ENCODE measurements at regions not wholly inside any gene's neighbourhood (a gene's known extent, or its start where the extent isn't known, plus 50 kb on each side); places are given as distances from the start of the nearest gene placed in this dataset.

GRCh38 chr5:44252545-44252944, 136.7 kb downstream of the FGF10 start:
- H3K27me3 ChIP-seq (replicated peaks in 2 of 5; ENCODE audit: control insufficient read depth in 4 of 5, insufficient read depth in 5 of 5, low read length in 4 of 5): no peaks in the 10 kb centered on the region
- WGBS (ENCODE audit: insufficient coverage): 88% methylated on average over 2 of the region's 2 CpGs
- H3K9me3 ChIP-seq (ENCODE audit: control extremely low read depth in 1 of 5, control insufficient read depth in 4 of 5, insufficient read depth in 2 of 5, low read depth in 1 of 5, low read length in 4 of 5): peaks cover 0 to 2% (median 0%) of the 10 kb centered on the region in 5 experiments
- H3K4me1 ChIP-seq (ENCODE audit: control extremely low read depth in 1 of 4, control insufficient read depth in 4 of 4, insufficient read depth in 4 of 4, low read length in 3 of 4): no peaks in the 10 kb centered on the region
- ChIA-PET CTCF (no interaction called here), POLR2A (no interaction called here)
- no peak overlapping the region for H3K27ac ChIP-seq (ENCODE audit: insufficient read depth in 1 of 2, low read depth in 1 of 2, low read length in 2 of 2, poor library complexity in 1 of 2, severe bottlenecking in 2 of 2)
- no peaks in the 10 kb centered on the region for H3K36me3 ChIP-seq (ENCODE audit: control insufficient read depth in 4 of 4, insufficient read depth in 4 of 4, low read length in 3 of 4)
- H3K4me3 ChIP-seq (ENCODE audit: control insufficient read depth in 1 of 7, extremely low read depth in 1 of 7, insufficient read depth in 4 of 7, low read depth in 2 of 7, low read length in 6 of 7): no peak overlapping the region
- DNase-seq: no peak

- WGBS (ENCODE audit: insufficient coverage): 100% methylated on average over 1 of the region's 2 CpGs
- H3K9me3 ChIP-seq (ENCODE audit: control extremely low read depth in 1 of 5, control insufficient read depth in 4 of 5, insufficient read depth in 2 of 5, low read depth in 1 of 5, low read length in 4 of 5): peaks cover 0 to 1% (median 0%) of the 10 kb centered on the region in 5 experiments
- no peaks in the 10 kb centered on the region for H3K4me1 ChIP-seq (ENCODE audit: control extremely low read depth in 1 of 4, control insufficient read depth in 4 of 4, insufficient read depth in 4 of 4, low read length in 3 of 4)
- CTCF ChIA-PET: no interaction called here
- POLR2A ChIA-PET: no interaction called here
- no peaks in the 10 kb centered on the region for H3K27me3 ChIP-seq (replicated peaks in 2 of 5; ENCODE audit: control insufficient read depth in 4 of 5, insufficient read depth in 5 of 5, low read length in 4 of 5)
- H3K36me3 ChIP-seq (ENCODE audit: control insufficient read depth in 4 of 4, insufficient read depth in 4 of 4, low read length in 3 of 4): no peaks in the 10 kb centered on the region
- no peak overlapping the region for H3K4me3 ChIP-seq (ENCODE audit: control insufficient read depth in 1 of 7, extremely low read depth in 1 of 7, insufficient read depth in 4 of 7, low read depth in 2 of 7, low read length in 6 of 7)
- H3K27ac ChIP-seq (ENCODE audit: insufficient read depth in 1 of 2, low read depth in 1 of 2, low read length in 2 of 2, poor library complexity in 1 of 2, severe bottlenecking in 2 of 2): no peak overlapping the region
- DNase-seq: no peak
Observed at GRCh38 chr5:44246986-44247385, 142.2 kb downstream of the FGF10 start.

- Histone ChIP-seq H3K4me1 (ENCODE audit: control extremely low read depth in 1 of 4, control insufficient read depth in 4 of 4, insufficient read depth in 4 of 4, low read length in 3 of 4) (no peaks in the 10 kb centered on the region), H3K27me3 (replicated peaks in 2 of 5; ENCODE audit: control insufficient read depth in 4 of 5, insufficient read depth in 5 of 5, low read length in 4 of 5) (no peaks in the 10 kb centered on the region), H3K27ac (ENCODE audit: insufficient read depth in 1 of 2, low read depth in 1 of 2, low read length in 2 of 2, poor library complexity in 1 of 2, severe bottlenecking in 2 of 2) (no peak overlapping the region), H3K9me3 (ENCODE audit: control extremely low read depth in 1 of 5, control insufficient read depth in 4 of 5, insufficient read depth in 2 of 5, low read depth in 1 of 5, low read length in 4 of 5) (peaks cover 0 to 1% (median 0%) of the 10 kb centered on the region in 5 experiments), H3K36me3 (ENCODE audit: control insufficient read depth in 4 of 4, insufficient read depth in 4 of 4, low read length in 3 of 4) (no peaks in the 10 kb centered on the region), H3K4me3 (ENCODE audit: control insufficient read depth in 1 of 7, extremely low read depth in 1 of 7, insufficient read depth in 4 of 7, low read depth in 2 of 7, low read length in 6 of 7) (no peak overlapping the region)
- no CpG with 5 or more reads among the region's 1 CpG for WGBS (ENCODE audit: insufficient coverage)
- ChIA-PET POLR2A (no interaction called here), CTCF (no interaction called here)
- DNase-seq: no peak
Observed at GRCh38 chr5:44245935-44246334, 143.3 kb downstream of the FGF10 start.

- Histone ChIP-seq H3K9me3 (ENCODE audit: control extremely low read depth in 1 of 5, control insufficient read depth in 4 of 5, insufficient read depth in 2 of 5, low read depth in 1 of 5, low read length in 4 of 5) (peaks cover 0 to 1% (median 0%) of the 10 kb centered on the region in 5 experiments), H3K27ac (ENCODE audit: insufficient read depth in 1 of 2, low read depth in 1 of 2, low read length in 2 of 2, poor library complexity in 1 of 2, severe bottlenecking in 2 of 2) (no peak overlapping the region), H3K27me3 (replicated peaks in 2 of 5; ENCODE audit: control insufficient read depth in 4 of 5, insufficient read depth in 5 of 5, low read length in 4 of 5) (no peaks in the 10 kb centered on the region), H3K4me3 (ENCODE audit: control insufficient read depth in 1 of 7, extremely low read depth in 1 of 7, insufficient read depth in 4 of 7, low read depth in 2 of 7, low read length in 6 of 7) (no peak overlapping the region), H3K4me1 (ENCODE audit: control extremely low read depth in 1 of 4, control insufficient read depth in 4 of 4, insufficient read depth in 4 of 4, low read length in 3 of 4) (no peaks in the 10 kb centered on the region), H3K36me3 (ENCODE audit: control insufficient read depth in 4 of 4, insufficient read depth in 4 of 4, low read length in 3 of 4) (no peaks in the 10 kb centered on the region)
- DNase-seq: no peak
- ChIA-PET CTCF (no interaction called here), POLR2A (no interaction called here)
- 80% methylated on average over 1 of the region's 1 CpG for WGBS (ENCODE audit: insufficient coverage)
Observed at GRCh38 chr5:44242791-44243190, 146.4 kb downstream of the FGF10 start.

- no peak overlapping the region for H3K27ac ChIP-seq (ENCODE audit: insufficient read depth in 1 of 2, low read depth in 1 of 2, low read length in 2 of 2, poor library complexity in 1 of 2, severe bottlenecking in 2 of 2)
- POLR2A ChIA-PET: no interaction called here
- no peak overlapping the region for H3K4me3 ChIP-seq (ENCODE audit: control insufficient read depth in 1 of 7, extremely low read depth in 1 of 7, insufficient read depth in 4 of 7, low read depth in 2 of 7, low read length in 6 of 7)
- H3K36me3 ChIP-seq (ENCODE audit: control insufficient read depth in 4 of 4, insufficient read depth in 4 of 4, low read length in 3 of 4): no peaks in the 10 kb centered on the region
- whole genome bisulfite sequencing (ENCODE audit: insufficient coverage): 95% methylated on average over 2 of the region's 4 CpGs
- CTCF ChIA-PET: no interaction called here
- no peaks in the 10 kb centered on the region for H3K4me1 ChIP-seq (ENCODE audit: control extremely low read depth in 1 of 4, control insufficient read depth in 4 of 4, insufficient read depth in 4 of 4, low read length in 3 of 4)
- no peaks in the 10 kb centered on the region for H3K9me3 ChIP-seq (ENCODE audit: control extremely low read depth in 1 of 5, control insufficient read depth in 4 of 5, insufficient read depth in 2 of 5, low read depth in 1 of 5, low read length in 4 of 5)
- no peaks in the 10 kb centered on the region for H3K27me3 ChIP-seq (replicated peaks in 2 of 5; ENCODE audit: control insufficient read depth in 4 of 5, insufficient read depth in 5 of 5, low read length in 4 of 5)
- no peak for DNase-seq
Observed at GRCh38 chr5:44236040-44236439, 153.2 kb downstream of the FGF10 start.

GRCh38 chr5:44233691-44234090, 155.5 kb downstream of the FGF10 start:
- H3K4me3 ChIP-seq (ENCODE audit: control insufficient read depth in 1 of 7, extremely low read depth in 1 of 7, insufficient read depth in 4 of 7, low read depth in 2 of 7, low read length in 6 of 7): no peak overlapping the region
- WGBS (ENCODE audit: insufficient coverage): 100% methylated on average over 2 of the region's 2 CpGs
- no peaks in the 10 kb centered on the region for H3K4me1 ChIP-seq (ENCODE audit: control extremely low read depth in 1 of 4, control insufficient read depth in 4 of 4, insufficient read depth in 4 of 4, low read length in 3 of 4)
- POLR2A ChIA-PET: no interaction called here
- no peak overlapping the region for H3K27ac ChIP-seq (ENCODE audit: insufficient read depth in 1 of 2, low read depth in 1 of 2, low read length in 2 of 2, poor library complexity in 1 of 2, severe bottlenecking in 2 of 2)
- no peaks in the 10 kb centered on the region for H3K36me3 ChIP-seq (ENCODE audit: control insufficient read depth in 4 of 4, insufficient read depth in 4 of 4, low read length in 3 of 4)
- DNase-seq: no peak
- H3K9me3 ChIP-seq (ENCODE audit: control extremely low read depth in 1 of 5, control insufficient read depth in 4 of 5, insufficient read depth in 2 of 5, low read depth in 1 of 5, low read length in 4 of 5): no peaks in the 10 kb centered on the region
- no peaks in the 10 kb centered on the region for H3K27me3 ChIP-seq (replicated peaks in 2 of 5; ENCODE audit: control insufficient read depth in 4 of 5, insufficient read depth in 5 of 5, low read length in 4 of 5)
- CTCF ChIA-PET: no interaction called here

- DNase-seq: no peak
- CTCF ChIA-PET: interaction anchor here (0.6 kb wide), 1 partner anchor 451 kb away, joined by 3 read pairs; no protein-coding TSS in a partner anchor
- 93% methylated on average over 4 of the region's 8 CpGs for WGBS (ENCODE audit: insufficient coverage)
Observed at GRCh38 chr5:44225231-44226160, 163.7 kb downstream of the FGF10 start.

More at GRCh38 chr5:44225231-44226160, 163.7 kb downstream of the FGF10 start:
- no peaks in the 10 kb centered on the region for H3K36me3 ChIP-seq (ENCODE audit: control insufficient read depth in 4 of 4, insufficient read depth in 4 of 4, low read length in 3 of 4)
- H3K27me3 ChIP-seq (replicated peaks in 2 of 5; ENCODE audit: control insufficient read depth in 4 of 5, insufficient read depth in 5 of 5, low read length in 4 of 5): no peaks in the 10 kb centered on the region
- no peak overlapping the region for H3K4me3 ChIP-seq (ENCODE audit: control insufficient read depth in 1 of 7, extremely low read depth in 1 of 7, insufficient read depth in 4 of 7, low read depth in 2 of 7, low read length in 6 of 7)
- H3K9me3 ChIP-seq (ENCODE audit: control extremely low read depth in 1 of 5, control insufficient read depth in 4 of 5, insufficient read depth in 2 of 5, low read depth in 1 of 5, low read length in 4 of 5): no peaks in the 10 kb centered on the region
- POLR2A ChIA-PET: no interaction called here
- no peak overlapping the region for H3K27ac ChIP-seq (ENCODE audit: insufficient read depth in 1 of 2, low read depth in 1 of 2, low read length in 2 of 2, poor library complexity in 1 of 2, severe bottlenecking in 2 of 2)
- no peaks in the 10 kb centered on the region for H3K4me1 ChIP-seq (ENCODE audit: control extremely low read depth in 1 of 4, control insufficient read depth in 4 of 4, insufficient read depth in 4 of 4, low read length in 3 of 4)

All from common myeloid progenitor, CD34-positive (primary cell).